ENCODE measurements at regions not wholly inside any gene's neighbourhood (a gene's known extent, or its start where the extent isn't known, plus 50 kb on each side); places are given as distances from the start of the nearest gene placed in this dataset.

DNA sequence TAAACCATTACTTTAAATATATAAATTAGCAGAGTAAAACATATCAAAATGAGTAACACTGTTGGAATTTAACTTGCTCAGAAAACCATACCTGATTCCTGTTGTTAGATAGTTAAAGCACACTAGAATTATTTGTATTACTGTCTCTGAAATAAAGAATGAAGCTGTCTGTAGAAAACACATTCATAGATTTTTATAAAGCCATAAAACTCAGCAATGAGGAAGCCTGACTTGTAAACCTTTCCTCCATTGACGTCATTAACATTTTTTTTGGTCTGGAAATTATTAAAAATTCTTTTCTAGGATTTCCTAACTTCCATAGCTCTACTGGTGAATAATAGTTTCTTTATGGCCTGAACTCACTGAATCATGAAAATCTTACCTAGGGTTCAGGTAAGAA is 147.6 kb downstream of the BRMS1L start:
- TF ChIP-seq, protein P1, sequence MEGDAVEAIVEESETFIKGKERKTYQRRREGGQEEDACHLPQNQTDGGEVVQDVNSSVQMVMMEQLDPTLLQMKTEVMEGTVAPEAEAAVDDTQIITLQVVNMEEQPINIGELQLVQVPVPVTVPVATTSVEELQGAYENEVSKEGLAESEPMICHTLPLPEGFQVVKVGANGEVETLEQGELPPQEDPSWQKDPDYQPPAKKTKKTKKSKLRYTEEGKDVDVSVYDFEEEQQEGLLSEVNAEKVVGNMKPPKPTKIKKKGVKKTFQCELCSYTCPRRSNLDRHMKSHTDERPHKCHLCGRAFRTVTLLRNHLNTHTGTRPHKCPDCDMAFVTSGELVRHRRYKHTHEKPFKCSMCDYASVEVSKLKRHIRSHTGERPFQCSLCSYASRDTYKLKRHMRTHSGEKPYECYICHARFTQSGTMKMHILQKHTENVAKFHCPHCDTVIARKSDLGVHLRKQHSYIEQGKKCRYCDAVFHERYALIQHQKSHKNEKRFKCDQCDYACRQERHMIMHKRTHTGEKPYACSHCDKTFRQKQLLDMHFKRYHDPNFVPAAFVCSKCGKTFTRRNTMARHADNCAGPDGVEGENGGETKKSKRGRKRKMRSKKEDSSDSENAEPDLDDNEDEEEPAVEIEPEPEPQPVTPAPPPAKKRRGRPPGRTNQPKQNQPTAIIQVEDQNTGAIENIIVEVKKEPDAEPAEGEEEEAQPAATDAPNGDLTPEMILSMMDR (IDR thresholded peaks at IDR 0.05) = no peak
- TF ChIP-seq POLR2A (IDR thresholded peaks at IDR 0.05) = no peak
